Uterus (tissue), 3 donors: ENCODE measurements at regions not wholly inside any gene's neighbourhood (a gene's known extent, or its start where the extent isn't known, plus 50 kb on each side); places are given as distances from the start of the nearest gene placed in this dataset.
"Not testable (repeated sequence)": the region's sequence is repeated elsewhere in the genome, so short reads cannot be mapped to it uniquely, and the experiment has no call there.

Experiments used
- DNase-seq, 2 donors: peaks; one replicate each; pipeline ENCODE4 v3.0.0-alpha.2; 2019 to 2020
- H3K27ac ChIP-seq, 2 donors: fragments of 200-600 bp; sonication (generic); 1 replicate in 1 of 2; 2 replicates in 1 of 2; pipeline ENCODE4 v1.5.1; 2016 to 2018
- H3K27me3 ChIP-seq, 2 donors: fragments of 200-600 bp; sonication (generic); one replicate each; pipeline ENCODE4 v1.5.1; 2018 to 2019; ENCODE audit warnings: control low read depth in 1 of 2
- H3K36me3 ChIP-seq, 2 donors: fragments of 200-600 bp; sonication (generic); one replicate each; pipeline ENCODE4 v1.5.1; 2019; ENCODE audit warnings: control low read depth in 1 of 2
- H3K4me1 ChIP-seq, 2 donors: fragments of 200-600 bp; sonication (generic); one replicate each; pipeline ENCODE4 v1.5.1; 2018 to 2019; ENCODE audit warnings: control low read depth in 1 of 2
- H3K4me3 ChIP-seq, 2 donors: fragments of 200-600 bp; sonication (generic); 1 replicate in 1 of 2; 2 replicates in 1 of 2; pipeline ENCODE4 v1.5.1; 2018 to 2019; ENCODE audit warnings: mild to moderate bottlenecking in 1 of 2
- H3K9me3 ChIP-seq, 2 donors: fragments of 200-600 bp; sonication (generic); one replicate each; pipeline ENCODE4 v1.5.1; 2019; ENCODE audit warnings: control low read depth in 1 of 2
- CTCF ChIP-seq, 4 experiments: fragments of 200-600 bp in 2 of 4; fragments of 450-650 bp in 2 of 4; sonication (generic) in 2 of 4; IDR thresholded peaks; one replicate each; pipeline ENCODE4 v1.5.1; 2016 to 2019; ENCODE audit warnings: antibody characterized with exemption in 4 of 4, mild to moderate bottlenecking in 2 of 4, moderate library complexity in 1 of 4
- POLR2A ChIP-seq, 2 donors: fragments of 450-650 bp; IDR thresholded peaks; one replicate each; pipeline ENCODE4 v1.6.1; 2016; ENCODE audit warnings: antibody characterized with exemption in 2 of 2, mild to moderate bottlenecking in 1 of 2, moderate library complexity in 1 of 2
- intact Hi-C: fragments of 100-400 bp; cut with DNase I; formaldehyde crosslinking; loops from one replicate; pipeline ENCODE4 v1.15.1; 2023; ENCODE audit warnings: low total_unique reads
- donor health status: DM: yes; HTN: yes; CAD: no.

- H3K27ac ChIP-seq = no peak overlapping the region
- no peaks in the 10 kb centered on the region for H3K27me3 ChIP-seq
- no peak for DNase-seq
- intact Hi-C loops = no loop called here
- no peak overlapping the region for H3K4me3 ChIP-seq
- no peaks in the 10 kb centered on the region for H3K4me1 ChIP-seq
- H3K36me3 ChIP-seq = no peaks in the 10 kb centered on the region
- no peaks in the 10 kb centered on the region for H3K9me3 ChIP-seq
- TF ChIP-seq CTCF (IDR thresholded peaks at IDR 0.05) = no peak
- TF ChIP-seq POLR2A (IDR thresholded peaks at IDR 0.05) = no peak
Measured at GRCh38 chr10:4159173-4159572, 374.2 kb upstream of the KLF6 start.

DNA sequence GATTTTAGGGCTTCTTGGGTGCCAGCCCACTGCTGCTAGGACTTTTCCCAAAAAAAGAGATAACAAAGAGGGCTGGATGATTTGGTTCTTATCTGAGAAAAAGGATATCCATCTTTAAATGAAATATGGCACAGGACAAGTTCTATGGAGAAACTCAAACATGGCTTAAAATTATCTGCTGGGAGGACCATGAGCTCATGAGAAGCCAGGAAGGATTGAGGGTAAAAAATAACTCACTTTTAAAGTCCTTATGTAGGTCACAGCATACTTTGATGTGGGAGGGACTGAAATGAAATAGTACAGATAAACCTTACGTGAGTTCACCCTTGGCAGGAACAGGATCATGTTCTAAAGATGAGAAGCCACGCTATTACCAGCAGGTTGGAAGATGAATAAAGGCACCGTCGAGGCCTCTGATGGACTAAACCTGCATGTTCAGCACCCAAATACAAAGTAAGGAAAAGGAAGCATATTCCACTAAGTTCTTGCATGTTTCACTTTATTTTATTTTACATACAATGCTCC lies 369.2 kb upstream of the KLF6 start:
- TF ChIP-seq CTCF (IDR thresholded peaks at IDR 0.05) (no peak), POLR2A (IDR thresholded peaks at IDR 0.05) (no peak)

GRCh38 chr10:4151466-4151865 lies 366.5 kb upstream of the KLF6 start:
- H3K27me3 ChIP-seq = no peaks in the 10 kb centered on the region
- no peak overlapping the region for H3K27ac ChIP-seq
- intact Hi-C loops = no loop called here
- no peak overlapping the region for H3K4me3 ChIP-seq
- no peak for DNase-seq
- no peak for TF ChIP-seq CTCF (IDR thresholded peaks at IDR 0.05)
- no peaks in the 10 kb centered on the region for H3K4me1 ChIP-seq
- no peaks in the 10 kb centered on the region for H3K36me3 ChIP-seq
- no peaks in the 10 kb centered on the region for H3K9me3 ChIP-seq

More for the DNA sequence above, 369.2 kb upstream of the KLF6 start:
- Histone ChIP-seq H3K36me3 (no peaks in the 10 kb centered on the region), H3K27me3 (no peaks in the 10 kb centered on the region), H3K4me3 (no peak overlapping the region), H3K4me1 (no peaks in the 10 kb centered on the region), H3K9me3 (no peaks in the 10 kb centered on the region), H3K27ac (peak overlapping the region; percentile 41 to 53)
- intact Hi-C loops = no loop called here
- no peak for DNase-seq

DNA sequence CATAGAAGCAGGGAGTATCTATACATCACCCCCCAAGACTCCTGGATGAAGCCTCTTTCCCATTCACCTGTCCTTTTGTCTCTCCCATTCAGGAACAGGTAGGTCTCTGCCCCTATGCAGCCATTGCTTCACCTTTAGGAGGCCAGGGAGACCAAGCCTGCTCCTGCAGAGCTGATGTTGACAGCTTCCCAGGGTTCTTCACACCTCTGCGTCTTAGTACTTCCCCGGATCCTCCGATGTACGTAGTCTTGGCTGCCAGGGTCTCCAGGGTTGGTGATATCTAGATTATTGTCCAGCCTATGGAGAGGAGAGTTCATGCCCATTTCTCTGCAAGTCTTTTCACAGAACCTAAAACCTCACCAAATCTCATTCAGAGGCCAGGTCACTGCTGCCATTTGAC lies 365.7 kb upstream of the KLF6 start:
- H3K4me3 ChIP-seq = no peak overlapping the region
- no peak overlapping the region for H3K27ac ChIP-seq
- H3K4me1 ChIP-seq = no peaks in the 10 kb centered on the region
- TF ChIP-seq CTCF (IDR thresholded peaks at IDR 0.05) (no peak), POLR2A (IDR thresholded peaks at IDR 0.05) (no peak)
- intact Hi-C loops = no loop called here
- no peaks in the 10 kb centered on the region for H3K9me3 ChIP-seq
- DNase-seq = no peak
- H3K36me3 ChIP-seq = no peaks in the 10 kb centered on the region
- no peaks in the 10 kb centered on the region for H3K27me3 ChIP-seq

GRCh38 chr10:4149460-4149859 lies 364.5 kb upstream of the KLF6 start:
- H3K4me1 ChIP-seq, H3K36me3 ChIP-seq, H3K4me3 ChIP-seq, H3K9me3 ChIP-seq, intact Hi-C loops, DNase-seq, H3K27me3 ChIP-seq, H3K27ac ChIP-seq: not testable (repeated sequence)

- H3K36me3 ChIP-seq = no peaks in the 10 kb centered on the region
- intact Hi-C loops = no loop called here
- H3K4me3 ChIP-seq = no peak overlapping the region
- no peaks in the 10 kb centered on the region for H3K4me1 ChIP-seq
- no peaks in the 10 kb centered on the region for H3K27me3 ChIP-seq
- H3K27ac ChIP-seq = no peak overlapping the region
- no peaks in the 10 kb centered on the region for H3K9me3 ChIP-seq
- TF ChIP-seq CTCF (IDR thresholded peaks at IDR 0.05) (no peak), POLR2A (IDR thresholded peaks at IDR 0.05) (no peak)
- DNase-seq = no peak
Measured at GRCh38 chr10:4147245-4147644, 362.2 kb upstream of the KLF6 start.
